HEK293 (cell line): ENCODE measurements at regions not wholly inside any gene's neighbourhood (a gene's known extent, or its start where the extent isn't known, plus 50 kb on each side); places are given as distances from the start of the nearest gene placed in this dataset.

Experiments used
- CTCF ChIA-PET: fragments of 350-600 bp; formaldehyde crosslinking; extraction: SDS; loops from one replicate; lab custom pipeline; 2021; ENCODE audit warnings: antibody characterized with exemption; lab: Yijun Ruan, JAX
- POLR2A ChIA-PET: fragments of 300-600 bp; formaldehyde crosslinking; extraction: SDS; loops from one replicate; lab custom pipeline; 2020; ENCODE audit warnings: antibody characterized with exemption, inconsistent platforms; lab: Yijun Ruan, JAX
- H3K27ac ChIP-seq: fragments of 200-500 bp; sonication (Bioruptor generic); 2 replicates; pipeline ENCODE4 v1.5.1; 2014; ENCODE audit warnings: low read depth, low read length, control low read depth, inconsistent platforms; ENCODE audit errors: extremely low read depth
- H3K36me3 ChIP-seq, 2 experiments: fragments of 200-500 bp in 1 of 2; sonication (Bioruptor generic) in 1 of 2; 1 replicate in 1 of 2; 2 replicates in 1 of 2; pipeline ENCODE4 v1.5.1; 2014 to 2017; ENCODE audit warnings: inconsistent platforms in 2 of 2, low read length in 2 of 2; ENCODE audit not compliant: control insufficient read depth in 2 of 2, insufficient read depth in 1 of 2
- H3K4me1 ChIP-seq: fragments of 200-500 bp; sonication (Bioruptor generic); 2 replicates; pipeline ENCODE4 v1.5.1; 2014; ENCODE audit warnings: mild to moderate bottlenecking, low read length, inconsistent platforms; ENCODE audit not compliant: control insufficient read depth, insufficient read depth
- H3K4me3 ChIP-seq: 2 replicates; pipeline ENCODE4 v1.5.1; 2011; ENCODE audit warnings: low read depth, mild to moderate bottlenecking, control low read depth, low read length, moderate library complexity
- H3K9me3 ChIP-seq: fragments of 200-500 bp; sonication (Bioruptor generic); 2 replicates; pipeline ENCODE4 v1.5.1; 2014; ENCODE audit warnings: low read depth, low read length, inconsistent platforms; ENCODE audit not compliant: control insufficient read depth, insufficient read depth
- BCL11A ChIP-seq: fragments of 450-650 bp; formaldehyde crosslinking; IDR thresholded peaks from 2 replicates; pipeline ENCODE4 v1.5.1; 2016; ENCODE audit warnings: low read depth, missing biosample characterization, missing genetic modification characterization
- FEZF1 ChIP-seq: fragments of 450-650 bp; formaldehyde crosslinking; IDR thresholded peaks from 2 replicates; pipeline ENCODE4 v1.5.1; 2016; ENCODE audit warnings: missing biosample characterization, missing genetic modification characterization
- GLI2 ChIP-seq: fragments of 450-650 bp; formaldehyde crosslinking; IDR thresholded peaks from 2 replicates; pipeline ENCODE4; 2017; ENCODE audit warnings: missing biosample characterization, missing genetic modification characterization, low read depth, borderline replicate concordance
- INSM2 ChIP-seq: fragments of 450-650 bp; formaldehyde crosslinking; IDR thresholded peaks from 2 replicates; pipeline ENCODE4 v1.5.1; 2016; ENCODE audit warnings: missing biosample characterization, missing genetic modification characterization
- KLF1 ChIP-seq: fragments of 450-650 bp; formaldehyde crosslinking; IDR thresholded peaks from 2 replicates; pipeline ENCODE4 v1.5.1; 2016; ENCODE audit warnings: missing biosample characterization, missing genetic modification characterization
- KLF10 ChIP-seq: fragments of 450-650 bp; IDR thresholded peaks from 2 replicates; pipeline ENCODE4 v1.5.1; 2018; ENCODE audit warnings: missing biosample characterization, mild to moderate bottlenecking, missing genetic modification characterization
- KLF17 ChIP-seq: fragments of 450-650 bp; formaldehyde crosslinking; IDR thresholded peaks from 2 replicates; pipeline ENCODE4 v1.5.1; 2016; ENCODE audit warnings: missing biosample characterization, missing genetic modification characterization
- MEIS1 ChIP-seq: sonication (generic); formaldehyde crosslinking; IDR thresholded peaks from 2 replicates; pipeline ENCODE4 v1.8.1; 2022; ENCODE audit warnings: missing genetic modification reagents, mild to moderate bottlenecking, borderline replicate concordance
- PATZ1 ChIP-seq: fragments of 450-650 bp; formaldehyde crosslinking; IDR thresholded peaks from 2 replicates; pipeline ENCODE4 v1.5.1; 2016; ENCODE audit warnings: missing biosample characterization, missing genetic modification characterization
- SALL2 ChIP-seq: fragments of 450-650 bp; formaldehyde crosslinking; IDR thresholded peaks from 2 replicates; pipeline ENCODE4 v1.5.0; 2017; ENCODE audit warnings: missing biosample characterization, mild to moderate bottlenecking, missing genetic modification characterization, borderline replicate concordance
- SETDB1 ChIP-seq: IDR thresholded peaks from one replicate; pipeline ENCODE4 v1.6.1; 2017; ENCODE audit warnings: mild to moderate bottlenecking, low read length, moderate library complexity, mixed read lengths; ENCODE audit not compliant: insufficient read length
- TCF7L2 ChIP-seq: IDR thresholded peaks from 2 replicates; pipeline ENCODE4 v1.6.1; 2011; ENCODE audit warnings: low read depth, mild to moderate bottlenecking, inconsistent platforms, low read length, moderate library complexity, borderline replicate concordance
- ZBTB21 ChIP-seq: fragments of 450-650 bp; formaldehyde crosslinking; IDR thresholded peaks from 2 replicates; pipeline ENCODE4 v1.5.1; 2017; ENCODE audit warnings: missing biosample characterization, missing genetic modification characterization
- ZNF169 ChIP-seq: fragments of 450-650 bp; formaldehyde crosslinking; IDR thresholded peaks from 2 replicates; pipeline ENCODE4 v1.5.1; 2016; ENCODE audit warnings: missing biosample characterization, missing genetic modification characterization
- ZNF2 ChIP-seq: fragments of 450-650 bp; formaldehyde crosslinking; IDR thresholded peaks from 2 replicates; pipeline ENCODE4 v1.5.1; 2016; ENCODE audit warnings: missing biosample characterization, missing genetic modification characterization
- ZNF211 ChIP-seq: fragments of 450-650 bp; formaldehyde crosslinking; IDR thresholded peaks from 2 replicates; pipeline ENCODE4 v1.5.1; 2016; ENCODE audit warnings: low read depth, missing biosample characterization, missing genetic modification characterization
- ZNF24 ChIP-seq: fragments of 450-650 bp; formaldehyde crosslinking; IDR thresholded peaks from 2 replicates; pipeline ENCODE4 v1.5.1; 2016; ENCODE audit warnings: missing biosample characterization, missing genetic modification characterization
- ZNF433 ChIP-seq: fragments of 450-650 bp; formaldehyde crosslinking; IDR thresholded peaks from 2 replicates; pipeline ENCODE4 v1.5.1; 2016; ENCODE audit warnings: missing biosample characterization, missing genetic modification characterization, low read depth
- ZNF558 ChIP-seq: fragments of 450-650 bp; formaldehyde crosslinking; IDR thresholded peaks from 2 replicates; pipeline ENCODE4 v1.5.1; 2016; ENCODE audit warnings: missing biosample characterization, missing genetic modification characterization
- ZNF768 ChIP-seq: fragments of 450-650 bp; formaldehyde crosslinking; IDR thresholded peaks from 2 replicates; pipeline ENCODE4 v1.5.1; 2018; ENCODE audit warnings: missing biosample characterization, mild to moderate bottlenecking, missing genetic modification characterization
- ZNF785 ChIP-seq: fragments of 450-650 bp; formaldehyde crosslinking; IDR thresholded peaks from 2 replicates; pipeline ENCODE4 v1.5.1; 2016; ENCODE audit warnings: missing biosample characterization, missing genetic modification characterization
- ZNF843 ChIP-seq: fragments of 450-650 bp; formaldehyde crosslinking; IDR thresholded peaks from 2 replicates; pipeline ENCODE4 v1.5.1; 2016; ENCODE audit warnings: missing biosample characterization, missing genetic modification characterization
- ZXDB ChIP-seq: fragments of 450-650 bp; formaldehyde crosslinking; IDR thresholded peaks from 2 replicates; pipeline ENCODE4 v1.5.1; 2016; ENCODE audit warnings: missing biosample characterization, missing genetic modification characterization

- Histone ChIP-seq H3K36me3 (no peaks in the 10 kb centered on the region), H3K9me3 (no peaks in the 10 kb centered on the region), H3K4me3 (no peak overlapping the region), H3K27ac (no peak overlapping the region), H3K4me1 (peaks cover 6% of the 10 kb centered on the region; the same call in 1 of the 2 replicates)
- CTCF ChIA-PET: interaction anchor here (1.0 kb wide), 1 partner anchor 137 kb away, joined by 3 read pairs; no protein-coding TSS in a partner anchor
- TF ChIP-seq BCL11A (no peak), ZNF2 (no peak), ZNF433 (tag by site-specific recombination) (no peak)
- POLR2A ChIA-PET: no interaction called here
Measured at GRCh38 chr18:42190643-42191042, 235.6 kb downstream of the PIK3C3 start.

- H3K4me1 ChIP-seq: peaks cover 6% of the 10 kb centered on the region; the same call in 1 of the 2 replicates
- no peak overlapping the region for H3K4me3 ChIP-seq
- ChIA-PET CTCF (no interaction called here), POLR2A (no interaction called here)
- H3K9me3 ChIP-seq: no peaks in the 10 kb centered on the region
- no peak overlapping the region for H3K27ac ChIP-seq
- peak; percentile 82 for TF ChIP-seq MEIS1 (CRISPR knock-in tag)
- peak; percentile 51 for TF ChIP-seq ZNF843 (tag by site-specific recombination)
- peak; percentile 64; the same call in 1 of the 2 replicates for TF ChIP-seq TCF7L2
- peak; percentile 70 for TF ChIP-seq FEZF1 (tag by site-specific recombination)
- no peak for TF ChIP-seq ZNF169 (tag by site-specific recombination)
- no peaks in the 10 kb centered on the region for H3K36me3 ChIP-seq
Measured at GRCh38 chr18:42192251-42193248, 237.5 kb downstream of the PIK3C3 start.

- no peaks in the 10 kb centered on the region for H3K9me3 ChIP-seq
- CTCF ChIA-PET: interaction anchor here (0.6 kb wide), 1 partner anchor 547 kb away, joined by 6 read pairs; no protein-coding TSS in a partner anchor
- H3K4me3 ChIP-seq: no peak overlapping the region
- POLR2A ChIA-PET: interaction anchor here (0.7 kb wide), 1 partner anchor 23 kb away, joined by 9 read pairs; no protein-coding TSS in a partner anchor
- H3K27ac ChIP-seq: no peak overlapping the region
- no peaks in the 10 kb centered on the region for H3K36me3 ChIP-seq
- peaks cover 6% of the 10 kb centered on the region; the same call in 1 of the 2 replicates for H3K4me1 ChIP-seq
- TF ChIP-seq KLF10 (no peak), ZNF768 (no peak), ZNF24 (tag by site-specific recombination) (no peak), INSM2 (no peak), ZNF785 (tag by site-specific recombination) (no peak), SETDB1 (no peak), BCL11A (no peak), KLF17 (no peak), KLF1 (tag by site-specific recombination) (no peak), SALL2 (no peak), ZNF558 (tag by site-specific recombination) (no peak), GLI2 (tag by site-specific recombination) (no peak), ZBTB21 (tag by site-specific recombination) (no peak), ZXDB (tag by site-specific recombination) (no peak), PATZ1 (tag by site-specific recombination) (no peak), ZNF211 (no peak)
Measured at GRCh38 chr18:42196651-42197050, 241.6 kb downstream of the PIK3C3 start.
